ENCODE measurements at regions not wholly inside any gene's neighbourhood (a gene's known extent, or its start where the extent isn't known, plus 50 kb on each side); places are given as distances from the start of the nearest gene placed in this dataset.
A peak's percentile ranks its signal among the peaks of the same experiment; 100 is the strongest.

- Histone ChIP-seq H3K4me2 (no peak overlapping the region), H3K4me1 (no peaks in the 10 kb centered on the region), H3K9me3 (no peaks in the 10 kb centered on the region), H3K27ac (no peak overlapping the region), H3K4me3 (no peak overlapping the region)
- ATAC-seq (peak; percentile 66 to 85; a peak in 5 of 6 replicates), FAIRE-seq (peak; percentile 88), DNase-seq (ENCODE audit: low read depth in 1 of 2, low spot score in 1 of 2) (peak; percentile 50 to 71)
- 3% methylated on average over 4 of the region's 4 CpGs for WGBS (ENCODE audit: missing lambda C conversion rate)
- ChIA-PET CTCF (interaction anchor here (0.7 to 1.8 kb wide), 20 partner anchors 10 to 1476 kb away, joined by 3 to 9 read pairs (median 3); no protein-coding TSS in a partner anchor), POLR2A (no interaction called here)
- TF ChIP-seq RARB (CRISPR knock-in tag; IDR thresholded peaks at IDR 0.05) (no peak), HDAC2 (IDR thresholded peaks at IDR 0.05) (no peak), CTCF (IDR thresholded peaks at IDR 0.05) (peak; percentile 97), RAD21 (conservative IDR thresholded peaks at IDR 0.05 in 1 of 2, IDR thresholded peaks at IDR 0.05 in 1 of 2) (peak; percentile 84 to 85), SMC3 (IDR thresholded peaks at IDR 0.05) (peak; percentile 80)
Measured at GRCh38 chr2:7203056-7203467, 285.9 kb downstream of the RNF144A start.

DNA sequence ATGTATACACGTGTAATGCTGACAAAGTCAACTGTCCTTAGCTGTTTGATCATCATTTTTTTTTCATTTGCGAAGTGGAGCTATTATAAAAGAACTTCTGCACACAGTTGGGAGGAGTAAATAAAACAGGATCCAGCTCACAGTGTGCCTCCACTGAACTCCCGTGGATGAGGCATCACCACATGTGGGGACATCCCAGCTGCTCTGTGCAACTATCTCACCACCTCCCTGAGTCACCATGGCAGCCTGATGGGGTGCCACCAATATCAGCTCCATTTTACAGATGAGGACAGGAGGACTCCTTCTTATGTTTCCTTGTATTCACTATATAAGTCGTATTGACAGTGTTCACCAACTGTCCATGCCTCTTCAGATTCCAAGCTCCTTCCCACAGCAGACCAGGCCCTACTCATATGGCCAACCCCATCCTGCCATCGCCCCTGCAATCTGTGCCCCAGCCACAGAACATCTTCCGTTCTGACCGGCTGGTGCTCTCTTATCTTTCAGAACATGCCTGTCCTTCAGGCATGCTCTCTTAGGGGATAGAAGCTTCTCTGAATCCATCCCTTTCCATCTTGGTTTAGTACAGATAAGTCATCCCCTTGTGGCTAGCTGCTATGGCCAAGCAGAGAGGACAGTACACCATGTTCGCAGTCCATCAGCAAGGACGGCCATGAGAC is 288.1 kb downstream of the RNF144A start:
- no peak for TF ChIP-seq SREBF2 (IDR thresholded peaks at IDR 0.05)
- no peak for TF ChIP-seq ELK1 (IDR thresholded peaks at IDR 0.05; ENCODE audit: low read depth, low read length)
- TF ChIP-seq BHLHE40 (IDR thresholded peaks at IDR 0.05; ENCODE audit: low read depth, low read length): no peak
- TF ChIP-seq ATOH8 (CRISPR knock-in tag; IDR thresholded peaks at IDR 0.05; ENCODE audit: low read depth): no peak
- no peak for TF ChIP-seq HEYL (CRISPR knock-in tag; IDR thresholded peaks at IDR 0.05)
- TF ChIP-seq POLR2A (IDR thresholded peaks at IDR 0.05; ENCODE audit: low read length): no peak
- no peak for TF ChIP-seq ESRRA (IDR thresholded peaks at IDR 0.05; ENCODE audit: borderline replicate concordance, low read length)
- no peak for TF ChIP-seq HDAC2 (IDR thresholded peaks at IDR 0.05)
- TF ChIP-seq NPAS2 (CRISPR knock-in tag; IDR thresholded peaks at IDR 0.05; ENCODE audit: borderline replicate concordance): no peak
- TF ChIP-seq, protein P1, sequence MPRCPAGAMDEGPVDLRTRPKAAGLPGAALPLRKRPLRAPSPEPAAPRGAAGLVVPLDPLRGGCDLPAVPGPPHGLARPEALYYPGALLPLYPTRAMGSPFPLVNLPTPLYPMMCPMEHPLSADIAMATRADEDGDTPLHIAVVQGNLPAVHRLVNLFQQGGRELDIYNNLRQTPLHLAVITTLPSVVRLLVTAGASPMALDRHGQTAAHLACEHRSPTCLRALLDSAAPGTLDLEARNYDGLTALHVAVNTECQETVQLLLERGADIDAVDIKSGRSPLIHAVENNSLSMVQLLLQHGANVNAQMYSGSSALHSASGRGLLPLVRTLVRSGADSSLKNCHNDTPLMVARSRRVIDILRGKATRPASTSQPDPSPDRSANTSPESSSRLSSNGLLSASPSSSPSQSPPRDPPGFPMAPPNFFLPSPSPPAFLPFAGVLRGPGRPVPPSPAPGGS (IDR thresholded peaks at IDR 0.05): no peak
- no peak for TF ChIP-seq EHMT2 (IDR thresholded peaks at IDR 0.05; ENCODE audit: low read depth)
- TF ChIP-seq CHD4 (IDR thresholded peaks at IDR 0.05; ENCODE audit: borderline replicate concordance): no peak
- TF ChIP-seq RNF2 (IDR thresholded peaks at IDR 0.05; ENCODE audit: borderline replicate concordance, low read depth): no peak
- TF ChIP-seq CBX2 (IDR thresholded peaks at IDR 0.05; ENCODE audit: borderline replicate concordance, low read depth): no peak
- ChIA-PET POLR2A (interaction anchor here (0.9 kb wide), 1 partner anchor 1477 kb away, joined by 4 read pairs; no protein-coding TSS in a partner anchor), CTCF (interaction anchor here (0.6 to 2.6 kb wide), 7 partner anchors 8 to 1488 kb away, joined by 3 to 9 read pairs (median 4); no protein-coding TSS in a partner anchor)
- no peaks in the 10 kb centered on the region for H3K4me1 ChIP-seq
- ATAC-seq: no peak
- WGBS (ENCODE audit: missing lambda C conversion rate): 41% methylated on average over 9 of the region's 9 CpGs
- DNase-seq (ENCODE audit: low read depth in 1 of 2, low spot score in 1 of 2): no peak
- FAIRE-seq: no peak
- H3K4me3 ChIP-seq: no peak overlapping the region
- no peaks in the 10 kb centered on the region for H3K9me3 ChIP-seq
- H3K27ac ChIP-seq: no peak overlapping the region
- H3K4me2 ChIP-seq: no peak overlapping the region
